ENCODE measurements at regions not wholly inside any gene's neighbourhood (a gene's known extent, or its start where the extent isn't known, plus 50 kb on each side); places are given as distances from the start of the nearest gene placed in this dataset.

GRCh38 chr6:14831937-14832336 lies 413.9 kb upstream of the JARID2 start:
- Histone ChIP-seq H3K4me1 (no peaks in the 10 kb centered on the region), H3K27ac (no peak overlapping the region), H3K9me3 (no peaks in the 10 kb centered on the region), H3K4me3 (no peak overlapping the region), H3K27me3 (no peaks in the 10 kb centered on the region), H3K36me3 (replicated peaks in 1 of 2; ENCODE audit: insufficient read depth in 1 of 2, low read depth in 2 of 2) (no peaks in the 10 kb centered on the region)
- WGBS, 2 donors: 38 to 43% methylated on average over 6 of the region's 6 CpGs
- intact Hi-C loops (cut with DNase I): no loop called here
- no peak for ATAC-seq
- TF ChIP-seq POLR2A (IDR thresholded peaks at IDR 0.05): no peak
- TF ChIP-seq CTCF (IDR thresholded peaks at IDR 0.05): no peak
- no peak for DNase-seq

GRCh38 chr6:14832427-14832826 lies 413.4 kb upstream of the JARID2 start:
- TF ChIP-seq POLR2A (IDR thresholded peaks at IDR 0.05) (no peak), CTCF (IDR thresholded peaks at IDR 0.05) (no peak)

DNA sequence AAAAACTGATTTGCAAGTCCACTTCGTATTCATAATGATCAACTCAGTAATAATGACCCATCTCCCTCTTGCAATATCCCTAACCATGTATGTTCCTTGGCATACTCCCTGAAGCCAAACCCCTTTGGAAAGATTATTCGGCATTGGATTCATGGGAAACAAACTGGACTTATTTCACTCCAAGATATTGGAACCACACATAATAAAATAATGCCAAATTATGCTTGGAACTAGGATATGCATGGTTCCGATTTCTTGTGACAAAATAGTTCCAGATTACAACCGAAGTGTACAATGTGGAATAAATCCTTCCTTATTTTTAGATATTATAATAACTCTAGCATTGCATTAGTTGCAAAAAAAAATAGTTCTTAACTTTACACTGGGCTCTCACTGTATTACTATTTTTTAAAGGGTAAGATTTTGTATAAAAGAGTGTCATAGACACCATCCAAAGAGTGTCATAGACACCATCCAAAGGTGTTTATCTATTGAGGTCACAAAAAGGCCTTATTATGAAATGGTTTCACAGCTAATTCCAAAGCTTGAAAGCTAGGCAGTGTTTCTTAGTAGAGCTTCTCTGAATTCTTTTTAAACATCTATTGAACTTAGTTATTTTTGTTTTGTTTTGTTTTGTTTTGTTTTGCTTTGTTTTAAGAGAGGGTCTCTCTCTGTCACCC lies 410.9 kb upstream of the JARID2 start:
- H3K4me1 ChIP-seq: no peaks in the 10 kb centered on the region
- TF ChIP-seq CTCF (IDR thresholded peaks at IDR 0.05): no peak
- no peak for TF ChIP-seq POLR2A (IDR thresholded peaks at IDR 0.05)
- H3K36me3 ChIP-seq (replicated peaks in 1 of 2; ENCODE audit: insufficient read depth in 1 of 2, low read depth in 2 of 2): no peaks in the 10 kb centered on the region
- intact Hi-C loops (cut with DNase I): no loop called here
- H3K4me3 ChIP-seq: no peak overlapping the region
- WGBS, 2 donors: 77 to 79% methylated on average over 4 of the region's 4 CpGs
- no peaks in the 10 kb centered on the region for H3K27me3 ChIP-seq
- ATAC-seq: no peak
- no peaks in the 10 kb centered on the region for H3K9me3 ChIP-seq
- no peak overlapping the region for H3K27ac ChIP-seq
- no peak for DNase-seq

More at GRCh38 chr6:14832427-14832826, 413.4 kb upstream of the JARID2 start:
- 51% methylated on average over 2 of the region's 2 CpGs for WGBS, 2 donors
- ATAC-seq (no peak), DNase-seq (no peak)
- H3K9me3 ChIP-seq: no peaks in the 10 kb centered on the region
- no peaks in the 10 kb centered on the region for H3K4me1 ChIP-seq
- no peaks in the 10 kb centered on the region for H3K36me3 ChIP-seq (replicated peaks in 1 of 2; ENCODE audit: insufficient read depth in 1 of 2, low read depth in 2 of 2)
- H3K4me3 ChIP-seq: no peak overlapping the region
- no peak overlapping the region for H3K27ac ChIP-seq
- intact Hi-C loops (cut with DNase I): no loop called here
- no peaks in the 10 kb centered on the region for H3K27me3 ChIP-seq

DNA sequence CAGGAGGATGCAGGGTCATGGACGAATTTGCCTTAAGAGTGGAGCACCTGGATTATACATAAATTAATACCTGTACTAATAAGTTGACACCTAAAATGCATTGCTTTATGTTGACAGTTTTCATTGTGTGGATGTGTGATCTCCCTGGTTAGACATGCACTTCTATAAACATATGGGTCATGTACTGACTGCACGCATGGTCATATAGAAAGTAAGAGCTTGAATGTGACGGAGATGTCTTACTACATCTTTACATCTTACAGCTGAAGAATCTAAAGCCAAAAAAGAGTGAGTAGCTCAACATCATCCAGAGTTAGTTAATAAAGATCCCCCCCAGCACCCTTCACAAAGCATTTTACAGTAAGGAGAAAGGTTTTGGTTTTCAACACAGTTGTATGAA lies 408.4 kb upstream of the JARID2 start:
- ATAC-seq (no peak), DNase-seq (no peak)
- H3K4me1 ChIP-seq: no peaks in the 10 kb centered on the region
- no peaks in the 10 kb centered on the region for H3K9me3 ChIP-seq
- H3K36me3 ChIP-seq (replicated peaks in 1 of 2; ENCODE audit: insufficient read depth in 1 of 2, low read depth in 2 of 2): no peaks in the 10 kb centered on the region
- 81 to 86% methylated on average over 3 of the region's 3 CpGs for WGBS, 2 donors
- intact Hi-C loops (cut with DNase I): no loop called here
- no peaks in the 10 kb centered on the region for H3K27me3 ChIP-seq
- no peak overlapping the region for H3K27ac ChIP-seq
- TF ChIP-seq POLR2A (IDR thresholded peaks at IDR 0.05) (no peak), CTCF (IDR thresholded peaks at IDR 0.05) (no peak)
- H3K4me3 ChIP-seq: no peak overlapping the region

DNA sequence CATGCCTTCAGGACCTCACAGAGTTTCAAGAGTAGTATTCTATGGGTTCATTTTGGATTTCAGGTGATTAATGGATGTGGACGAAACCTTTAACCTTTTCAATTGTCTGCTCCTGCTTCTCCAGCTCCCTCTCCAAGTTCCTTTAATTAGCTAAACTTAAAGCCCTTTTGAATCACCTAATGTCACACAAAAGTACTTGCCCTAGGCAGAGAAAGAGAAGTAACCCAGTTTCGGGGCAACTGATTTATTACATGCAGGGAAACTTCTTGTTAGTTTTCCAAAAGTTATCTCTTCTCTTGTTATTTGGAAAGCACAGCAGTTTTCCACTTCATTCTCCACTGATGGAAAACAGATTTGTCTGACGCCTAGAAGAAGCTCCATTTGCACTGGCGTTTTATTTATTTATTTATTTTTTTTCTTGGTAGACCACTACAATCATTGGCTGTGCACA lies 407.7 kb upstream of the JARID2 start:
- WGBS, 2 donors: 33 to 44% methylated on average over 4 of the region's 4 CpGs
- Histone ChIP-seq H3K36me3 (replicated peaks in 1 of 2; ENCODE audit: insufficient read depth in 1 of 2, low read depth in 2 of 2) (no peaks in the 10 kb centered on the region), H3K27ac (no peak overlapping the region), H3K27me3 (no peaks in the 10 kb centered on the region), H3K4me1 (no peaks in the 10 kb centered on the region), H3K4me3 (no peak overlapping the region), H3K9me3 (no peaks in the 10 kb centered on the region)
- DNase-seq (no peak), ATAC-seq (no peak)
- intact Hi-C loops (cut with DNase I): no loop called here
- TF ChIP-seq POLR2A (IDR thresholded peaks at IDR 0.05) (no peak), CTCF (IDR thresholded peaks at IDR 0.05) (no peak)

Measured in body of pancreas (tissue), 4 donors.